IPS DF 19.7 (cell line): ENCODE measurements at regions not wholly inside any gene's neighbourhood (a gene's known extent, or its start where the extent isn't known, plus 50 kb on each side); places are given as distances from the start of the nearest gene placed in this dataset.
"Not testable (repeated sequence)": the region's sequence is repeated elsewhere in the genome, so short reads cannot be mapped to it uniquely, and the experiment has no call there.

Source experiments
- DNase-seq: peaks from one replicate; pipeline ENCODE4 v3.0.0-alpha.2; 2013; ENCODE audit warnings: low read depth, low spot score

- no peak for DNase-seq
These were observed 1499.5 kb upstream of the ADGRL3 start for GRCh38 chr4:59700651-59701050.

GRCh38 chr4:59704616-59705015 lies 1495.5 kb upstream of the ADGRL3 start:
- no peak for DNase-seq

- DNase-seq, result no peak
These were observed 1487.7 kb upstream of the ADGRL3 start for GRCh38 chr4:59712470-59712869.

- not testable (repeated sequence) for DNase-seq
These were observed 1475.8 kb upstream of the ADGRL3 start for GRCh38 chr4:59724286-59724685.

- DNase-seq, result no peak
These were observed 1472.4 kb upstream of the ADGRL3 start for GRCh38 chr4:59727745-59728144.

- DNase-seq, result no peak
These were observed 1471.6 kb upstream of the ADGRL3 start for GRCh38 chr4:59728496-59728895.

- no peak for DNase-seq
These were observed 1470.8 kb upstream of the ADGRL3 start for GRCh38 chr4:59729321-59729720.

- DNase-seq, result no peak
These were observed 1451.7 kb upstream of the ADGRL3 start for GRCh38 chr4:59748433-59748832.

GRCh38 chr4:59759082-59759825 lies 1440.9 kb upstream of the ADGRL3 start:
- no peak for DNase-seq

- DNase-seq, result no peak
These were observed 1437.8 kb upstream of the ADGRL3 start for GRCh38 chr4:59762344-59762743.

- no peak for DNase-seq
These were observed 1429.4 kb upstream of the ADGRL3 start for GRCh38 chr4:59770601-59771264.

GRCh38 chr4:59772641-59773139 lies 1427.4 kb upstream of the ADGRL3 start:
- DNase-seq, result no peak

GRCh38 chr4:59780271-59780670 lies 1419.9 kb upstream of the ADGRL3 start:
- DNase-seq, result not testable (repeated sequence)

- no peak for DNase-seq
These were observed 1395.0 kb upstream of the ADGRL3 start for GRCh38 chr4:59805176-59805575.

GRCh38 chr4:59814402-59815010 lies 1385.6 kb upstream of the ADGRL3 start:
- DNase-seq, result no peak

- DNase-seq, result no peak
These were observed 1381.5 kb upstream of the ADGRL3 start for GRCh38 chr4:59818656-59819055.

GRCh38 chr4:59823311-59823710 lies 1376.8 kb upstream of the ADGRL3 start:
- no peak for DNase-seq

- no peak for DNase-seq
These were observed 1375.0 kb upstream of the ADGRL3 start for GRCh38 chr4:59825104-59825503.

- no peak for DNase-seq
These were observed 1368.4 kb upstream of the ADGRL3 start for GRCh38 chr4:59831746-59832145.

- DNase-seq, result no peak
These were observed 1365.2 kb upstream of the ADGRL3 start for GRCh38 chr4:59834943-59835342.

GRCh38 chr4:59837751-59838150 lies 1362.4 kb upstream of the ADGRL3 start:
- no peak for DNase-seq

GRCh38 chr4:59838236-59838635 lies 1361.9 kb upstream of the ADGRL3 start:
- no peak for DNase-seq

- DNase-seq, result no peak
These were observed 1358.4 kb upstream of the ADGRL3 start for GRCh38 chr4:59841698-59842097.
